CD4-positive, alpha-beta T cell treated with Interferon alpha-2 for 1 hour (primary cell): ENCODE measurements at regions not wholly inside any gene's neighbourhood (a gene's known extent, or its start where the extent isn't known, plus 50 kb on each side); places are given as distances from the start of the nearest gene placed in this dataset.
"Not testable (repeated sequence)": the region's sequence is repeated elsewhere in the genome, so short reads cannot be mapped to it uniquely, and the experiment has no call there.

Source experiments
- DNase-seq, 2 donors: peaks; one replicate each; pipeline ENCODE4 v3.0.0-alpha.2; 2020 to 2022

- no peak for DNase-seq
These were observed 141.5 kb downstream of the GABRG2 start for GRCh38 chr5:162209005-162209605.

- no peak for DNase-seq
These were observed 147.0 kb downstream of the GABRG2 start for GRCh38 chr5:162214551-162214950.

- DNase-seq = no peak
These were observed 149.5 kb downstream of the GABRG2 start for GRCh38 chr5:162217037-162217436.

GRCh38 chr5:162221910-162222309 is 154.3 kb downstream of the GABRG2 start:
- no peak for DNase-seq

- no peak for DNase-seq
These were observed 159.5 kb downstream of the GABRG2 start for GRCh38 chr5:162227075-162227474.

GRCh38 chr5:162230348-162230747 is 162.8 kb downstream of the GABRG2 start:
- no peak for DNase-seq

- no peak for DNase-seq
These were observed 163.9 kb downstream of the GABRG2 start for GRCh38 chr5:162231522-162231921.

GRCh38 chr5:162240734-162241133 is 173.2 kb downstream of the GABRG2 start:
- no peak for DNase-seq

- no peak for DNase-seq
These were observed 174.8 kb downstream of the GABRG2 start for GRCh38 chr5:162242416-162242815.

GRCh38 chr5:162243651-162244050 is 176.1 kb downstream of the GABRG2 start:
- DNase-seq = no peak

GRCh38 chr5:162248107-162248713 is 180.6 kb downstream of the GABRG2 start:
- DNase-seq = no peak

GRCh38 chr5:162256711-162257110 is 189.1 kb downstream of the GABRG2 start:
- DNase-seq = no peak

- no peak for DNase-seq
These were observed 201.3 kb downstream of the GABRG2 start for GRCh38 chr5:162268694-162269481.

GRCh38 chr5:162272417-162272816 is 204.8 kb downstream of the GABRG2 start:
- no peak for DNase-seq

GRCh38 chr5:162274679-162275078 is 207.1 kb downstream of the GABRG2 start:
- DNase-seq = no peak

- DNase-seq = not testable (repeated sequence)
These were observed 207.8 kb downstream of the GABRG2 start for GRCh38 chr5:162275387-162275786.

GRCh38 chr5:162282191-162282590 is 214.6 kb downstream of the GABRG2 start:
- DNase-seq = no peak

GRCh38 chr5:162283609-162284008 is 216.0 kb downstream of the GABRG2 start:
- no peak for DNase-seq

GRCh38 chr5:162288647-162289296 is 221.2 kb downstream of the GABRG2 start:
- DNase-seq = no peak

GRCh38 chr5:162289489-162289888 is 221.9 kb downstream of the GABRG2 start:
- no peak for DNase-seq

GRCh38 chr5:162299793-162300192 is 232.2 kb downstream of the GABRG2 start:
- DNase-seq = no peak

GRCh38 chr5:162301356-162301755 is 233.8 kb downstream of the GABRG2 start:
- no peak for DNase-seq

- DNase-seq = no peak
These were observed 255.9 kb downstream of the GABRG2 start for GRCh38 chr5:162323466-162323865.

GRCh38 chr5:162324328-162324727 is 256.8 kb downstream of the GABRG2 start:
- DNase-seq = no peak
